ENCODE measurements at regions not wholly inside any gene's neighbourhood (a gene's known extent, or its start where the extent isn't known, plus 50 kb on each side); places are given as distances from the start of the nearest gene placed in this dataset.

DNA sequence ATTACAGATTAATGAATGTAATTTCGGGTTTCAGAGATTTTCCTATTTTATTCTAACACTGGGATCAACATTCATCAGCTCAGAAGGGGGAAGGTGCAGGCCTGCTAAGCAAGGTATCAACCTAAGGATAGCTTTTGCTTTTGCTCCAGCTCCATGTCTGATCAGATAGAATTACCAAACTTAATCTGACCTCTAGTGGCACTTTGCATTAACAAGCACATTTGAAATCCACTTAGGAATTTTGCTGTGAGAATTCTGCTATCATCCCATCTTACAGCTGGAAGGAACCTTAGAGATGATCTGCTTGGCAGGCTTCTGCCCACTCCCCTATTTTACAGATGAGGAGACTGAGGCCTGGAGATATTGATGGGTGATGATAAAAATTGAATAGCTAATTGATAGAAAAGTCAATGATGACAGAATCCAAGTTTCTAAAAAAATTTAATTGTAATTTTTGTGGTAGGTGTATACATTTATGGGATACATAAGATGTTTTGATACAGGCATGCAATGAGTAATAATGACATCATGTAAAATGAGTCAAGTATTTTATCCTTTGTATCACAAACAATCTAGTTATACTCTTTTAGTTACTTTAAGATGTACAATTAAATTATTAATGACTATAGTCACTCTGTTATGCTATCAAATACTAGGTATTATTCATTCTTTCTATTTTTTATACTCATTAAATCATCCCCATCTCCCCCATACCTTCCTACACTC is 209.2 kb upstream of the ZPLD1 start:
- no peak overlapping the region for H3K4me3 Mint-ChIP-seq
- DNase-seq (no peak), ATAC-seq (peak; percentile 47)
- H3K27me3 Mint-ChIP-seq = no peaks in the 10 kb centered on the region
- H3K27ac Mint-ChIP-seq = no peak overlapping the region
- no peaks in the 10 kb centered on the region for H3K9me3 Mint-ChIP-seq
- peaks cover 46% of the 10 kb centered on the region for H3K4me1 Mint-ChIP-seq

DNA sequence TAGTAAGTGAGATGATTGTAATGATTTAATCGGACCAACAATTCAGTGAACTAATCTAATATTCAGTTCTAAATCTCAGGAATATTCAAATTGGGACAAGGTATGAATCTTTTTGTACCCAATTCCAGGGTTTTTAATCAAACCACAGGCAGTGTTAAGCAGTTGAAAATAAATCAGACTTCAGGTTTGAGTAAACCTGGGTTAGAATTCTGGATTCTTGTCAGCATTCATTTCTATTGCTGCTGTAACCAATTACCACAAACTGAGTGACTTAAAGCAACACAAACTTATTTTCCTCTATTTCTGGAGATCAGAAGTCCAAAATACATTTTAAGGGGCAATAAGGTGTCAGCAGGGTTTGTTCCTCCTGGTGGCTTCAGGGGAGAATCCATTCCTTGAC is 208.4 kb upstream of the ZPLD1 start:
- ATAC-seq = no peak
- H3K9me3 Mint-ChIP-seq = no peaks in the 10 kb centered on the region

DNA sequence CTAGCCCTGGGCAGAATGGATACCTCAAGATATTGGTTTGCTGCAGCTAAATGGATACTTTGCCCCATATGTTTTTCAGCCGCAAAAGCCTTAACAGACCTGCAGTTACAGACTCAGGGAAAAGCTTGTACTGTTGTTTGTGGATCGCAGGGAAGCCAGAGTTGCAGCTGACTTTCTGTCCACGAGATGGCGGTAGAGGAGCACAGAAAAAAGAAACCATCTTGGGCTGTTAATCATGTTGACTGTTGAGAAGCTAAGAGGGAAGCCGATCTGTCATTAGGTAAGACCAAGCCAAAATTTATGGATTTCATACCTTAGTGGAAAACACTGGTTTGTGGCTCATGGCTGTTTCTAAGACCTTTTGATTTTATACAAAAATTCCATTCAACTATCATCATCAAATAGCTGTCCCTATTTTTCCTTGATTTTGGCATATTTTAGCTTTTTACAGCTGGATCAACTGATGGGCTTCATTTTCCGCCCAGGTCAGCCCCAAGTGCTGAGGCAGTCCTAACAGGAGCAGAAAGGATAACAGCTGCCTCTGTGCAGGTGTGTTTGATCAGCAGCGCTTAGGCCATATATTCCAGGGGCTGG is 205.7 kb upstream of the ZPLD1 start:
- ATAC-seq (peak; percentile 78), DNase-seq (peak; percentile 77 to 81)
- no peaks in the 10 kb centered on the region for H3K27me3 Mint-ChIP-seq
- no peak overlapping the region for H3K27ac Mint-ChIP-seq
- H3K9me3 Mint-ChIP-seq = no peaks in the 10 kb centered on the region
- H3K4me3 Mint-ChIP-seq = no peak overlapping the region
- peaks cover 22% of the 10 kb centered on the region for H3K4me1 Mint-ChIP-seq

More for the DNA sequence above, 208.4 kb upstream of the ZPLD1 start:
- H3K4me1 Mint-ChIP-seq = peaks cover 46% of the 10 kb centered on the region
- H3K27ac Mint-ChIP-seq = no peak overlapping the region
- no peak overlapping the region for H3K4me3 Mint-ChIP-seq
- no peaks in the 10 kb centered on the region for H3K27me3 Mint-ChIP-seq
- DNase-seq = no peak

DNA sequence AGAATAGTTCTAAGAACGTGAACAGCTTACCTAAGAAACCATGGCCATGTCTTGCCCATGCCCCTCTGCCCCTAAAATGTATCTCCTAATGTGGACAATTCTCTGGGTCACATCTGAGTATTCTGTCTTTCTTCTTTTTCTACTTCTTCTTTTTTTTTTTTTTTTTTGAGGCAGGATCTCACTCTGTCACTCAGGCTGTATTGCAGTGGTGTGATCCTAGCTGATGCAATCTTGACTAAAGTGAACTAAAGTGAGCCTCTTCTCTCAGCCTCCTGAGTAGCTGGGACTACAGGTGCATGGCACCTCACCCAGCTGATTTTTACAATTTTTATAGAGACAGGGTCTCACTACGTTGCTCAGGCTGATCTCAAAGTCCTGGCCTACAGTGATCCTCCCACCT is 204.8 kb upstream of the ZPLD1 start:
- Mint-ChIP-seq H3K27me3 (no peaks in the 10 kb centered on the region), H3K27ac (peak overlapping the region; percentile 1 to 66), H3K4me3 (no peak overlapping the region), H3K4me1 (peaks cover 15% of the 10 kb centered on the region), H3K9me3 (no peaks in the 10 kb centered on the region)
- DNase-seq = no peak
- ATAC-seq = peak; percentile 55

- DNase-seq = no peak
- Mint-ChIP-seq H3K4me1 (peaks cover 12% of the 10 kb centered on the region), H3K27ac (no peak overlapping the region), H3K4me3 (no peak overlapping the region), H3K27me3 (no peaks in the 10 kb centered on the region), H3K9me3 (no peaks in the 10 kb centered on the region)
- no peak for ATAC-seq
Observed at GRCh38 chr3:102233881-102234280, 200.9 kb upstream of the ZPLD1 start.

DNA sequence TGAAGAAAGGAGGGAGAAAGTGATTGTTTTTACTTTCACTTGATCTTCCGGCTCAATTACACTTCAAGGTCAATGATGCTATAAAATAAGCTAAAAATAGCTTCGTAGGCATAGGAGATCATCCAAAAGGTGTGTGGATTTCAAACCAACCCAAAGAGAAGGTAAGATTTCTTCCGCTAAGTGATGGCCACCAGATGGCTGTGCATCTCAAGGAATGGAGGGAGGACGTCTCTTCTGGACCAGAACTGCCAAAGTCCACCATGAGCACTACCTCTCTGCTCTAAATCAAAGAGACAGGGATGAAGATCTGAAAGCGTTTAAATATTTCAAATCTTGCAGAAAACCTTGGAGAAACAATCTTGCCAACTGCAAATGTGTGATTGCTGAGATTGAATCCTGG is 199.1 kb upstream of the ZPLD1 start:
- Mint-ChIP-seq H3K27me3 (no peaks in the 10 kb centered on the region), H3K4me3 (no peak overlapping the region), H3K4me1 (no peaks in the 10 kb centered on the region), H3K27ac (no peak overlapping the region), H3K9me3 (no peaks in the 10 kb centered on the region)
- ATAC-seq (peak; percentile 55), DNase-seq (peak in 1 of 2 donors; percentile 29)

GRCh38 chr3:102237181-102237580 is 197.6 kb upstream of the ZPLD1 start:
- no peaks in the 10 kb centered on the region for H3K9me3 Mint-ChIP-seq
- ATAC-seq (no peak), DNase-seq (no peak)
- H3K27ac Mint-ChIP-seq = no peak overlapping the region
- H3K4me1 Mint-ChIP-seq = no peaks in the 10 kb centered on the region
- no peak overlapping the region for H3K4me3 Mint-ChIP-seq
- H3K27me3 Mint-ChIP-seq = peaks cover 9% of the 10 kb centered on the region

GRCh38 chr3:102237838-102238237 is 197.0 kb upstream of the ZPLD1 start:
- Mint-ChIP-seq H3K4me1 (no peaks in the 10 kb centered on the region), H3K9me3 (no peaks in the 10 kb centered on the region), H3K4me3 (no peak overlapping the region), H3K27ac (no peak overlapping the region), H3K27me3 (peaks cover 9% of the 10 kb centered on the region)
- no peak for ATAC-seq
- DNase-seq = no peak

DNA sequence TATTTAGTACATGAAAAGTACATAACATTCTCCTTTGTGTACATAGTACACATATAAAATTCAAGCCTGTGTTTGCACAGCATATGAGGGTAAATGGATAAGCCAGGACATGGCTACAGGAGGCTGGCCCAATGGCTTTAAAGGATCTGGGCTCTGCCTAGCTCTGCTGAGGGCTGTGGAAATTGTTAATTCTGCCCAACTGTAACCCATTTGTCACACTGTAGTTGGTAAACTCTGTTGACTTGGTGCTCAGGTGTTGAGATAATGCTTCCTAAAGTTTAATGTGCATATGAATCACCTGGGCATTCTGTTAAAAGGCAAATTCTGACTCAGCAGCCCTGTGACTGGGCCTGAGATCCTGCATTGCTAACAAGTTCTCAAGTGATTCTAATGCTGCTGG is 196.5 kb upstream of the ZPLD1 start:
- H3K4me3 Mint-ChIP-seq = no peak overlapping the region
- ATAC-seq (no peak), DNase-seq (no peak)
- H3K27ac Mint-ChIP-seq = no peak overlapping the region
- no peaks in the 10 kb centered on the region for H3K4me1 Mint-ChIP-seq
- no peaks in the 10 kb centered on the region for H3K9me3 Mint-ChIP-seq
- H3K27me3 Mint-ChIP-seq = peaks cover 9% of the 10 kb centered on the region

DNA sequence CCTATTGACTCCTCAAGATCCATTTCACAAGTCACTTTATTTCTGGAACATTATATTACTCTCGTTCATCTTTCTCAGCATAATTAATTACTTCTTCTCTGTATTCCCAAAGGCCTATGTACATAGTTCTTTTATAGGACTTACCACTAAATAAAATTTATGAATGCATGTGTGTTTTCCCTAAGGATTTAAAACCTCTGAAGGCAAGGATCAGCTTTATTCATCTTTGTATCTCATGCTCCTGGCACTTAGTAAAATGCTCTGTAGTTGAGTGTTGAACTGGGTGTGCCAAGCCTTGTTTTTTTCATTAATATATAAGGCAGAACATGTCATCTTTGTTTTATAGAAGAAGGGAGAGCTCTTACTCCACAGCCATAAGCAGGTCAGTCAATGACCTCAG is 194.1 kb upstream of the ZPLD1 start:
- ATAC-seq (no peak), DNase-seq (no peak)
- no peak overlapping the region for H3K27ac Mint-ChIP-seq
- no peaks in the 10 kb centered on the region for H3K4me1 Mint-ChIP-seq
- H3K4me3 Mint-ChIP-seq = no peak overlapping the region
- peaks cover 9% of the 10 kb centered on the region for H3K27me3 Mint-ChIP-seq
- no peaks in the 10 kb centered on the region for H3K9me3 Mint-ChIP-seq

DNA sequence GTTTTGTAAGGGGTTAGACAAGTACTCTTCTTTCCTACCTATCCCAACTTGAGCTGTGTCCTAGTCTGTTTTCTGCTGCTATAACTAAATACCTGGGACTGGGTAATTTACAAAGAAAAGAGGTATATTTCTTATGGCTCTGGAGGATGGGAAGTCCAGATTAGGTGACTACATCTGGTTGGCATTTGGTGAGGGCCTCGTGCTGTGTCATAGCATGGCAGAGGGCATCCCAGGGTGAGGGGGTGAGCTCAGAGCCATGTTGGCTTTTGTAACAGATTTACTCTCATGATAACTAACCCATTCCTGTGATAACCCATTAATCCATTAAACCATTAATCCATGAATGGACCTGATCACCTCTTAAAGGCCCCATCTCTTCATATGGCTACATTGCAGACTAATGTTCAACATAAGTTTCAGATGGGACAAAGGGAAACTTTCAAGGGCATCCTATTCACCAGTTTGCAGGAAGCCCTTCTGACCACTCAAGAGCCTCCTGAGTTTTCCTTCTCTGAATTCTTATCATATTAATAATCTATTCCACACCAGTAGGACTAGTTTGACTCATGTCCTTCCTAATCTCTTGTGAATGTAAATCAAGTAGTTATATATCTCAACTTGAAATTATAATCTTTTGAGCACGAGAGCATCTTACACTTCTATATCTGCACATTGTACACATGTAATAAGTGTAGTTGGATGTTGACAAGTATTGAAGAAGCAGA is 185.7 kb upstream of the ZPLD1 start:
- Mint-ChIP-seq H3K9me3 (no peaks in the 10 kb centered on the region), H3K4me1 (no peaks in the 10 kb centered on the region), H3K4me3 (no peak overlapping the region), H3K27ac (peak overlapping the region in 1 of 2 donors; percentile 66), H3K27me3 (peaks cover 17% of the 10 kb centered on the region)
- DNase-seq (no peak), ATAC-seq (no peak)

GRCh38 chr3:102255736-102256135 is 179.1 kb upstream of the ZPLD1 start:
- H3K27me3 Mint-ChIP-seq = peaks cover 23% of the 10 kb centered on the region
- H3K27ac Mint-ChIP-seq = no peak overlapping the region
- DNase-seq = no peak
- H3K9me3 Mint-ChIP-seq = no peaks in the 10 kb centered on the region
- ATAC-seq = no peak
- no peaks in the 10 kb centered on the region for H3K4me1 Mint-ChIP-seq
- no peak overlapping the region for H3K4me3 Mint-ChIP-seq

GRCh38 chr3:102258666-102259227 is 176.1 kb upstream of the ZPLD1 start:
- Mint-ChIP-seq H3K27ac (no peak overlapping the region), H3K4me1 (no peaks in the 10 kb centered on the region), H3K27me3 (peaks cover 9% of the 10 kb centered on the region), H3K4me3 (no peak overlapping the region), H3K9me3 (no peaks in the 10 kb centered on the region)
- no peak for DNase-seq
- no peak for ATAC-seq

DNA sequence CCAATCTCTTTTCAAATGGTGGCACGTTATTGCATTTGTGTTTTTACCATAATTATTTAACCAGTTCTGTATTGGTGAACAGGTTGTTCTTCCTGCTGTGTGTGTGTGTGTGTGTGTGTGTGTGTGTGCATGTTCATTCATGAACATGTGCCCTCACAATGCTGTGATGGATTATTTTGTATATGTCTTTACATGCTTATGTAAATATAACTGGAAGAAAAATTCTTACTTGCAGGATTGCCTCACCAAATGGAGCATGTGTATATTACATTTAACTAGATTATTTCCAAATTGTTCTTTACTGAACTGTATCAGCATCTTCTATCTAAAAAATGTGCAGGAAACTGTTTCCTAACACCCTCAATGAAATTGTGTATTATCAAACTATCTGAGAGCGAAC is 175.2 kb upstream of the ZPLD1 start:
- Mint-ChIP-seq H3K27me3 (peaks cover under 1% of the 10 kb centered on the region), H3K27ac (no peak overlapping the region), H3K4me1 (no peaks in the 10 kb centered on the region), H3K9me3 (no peaks in the 10 kb centered on the region), H3K4me3 (no peak overlapping the region)
- ATAC-seq (no peak), DNase-seq (no peak)

DNA sequence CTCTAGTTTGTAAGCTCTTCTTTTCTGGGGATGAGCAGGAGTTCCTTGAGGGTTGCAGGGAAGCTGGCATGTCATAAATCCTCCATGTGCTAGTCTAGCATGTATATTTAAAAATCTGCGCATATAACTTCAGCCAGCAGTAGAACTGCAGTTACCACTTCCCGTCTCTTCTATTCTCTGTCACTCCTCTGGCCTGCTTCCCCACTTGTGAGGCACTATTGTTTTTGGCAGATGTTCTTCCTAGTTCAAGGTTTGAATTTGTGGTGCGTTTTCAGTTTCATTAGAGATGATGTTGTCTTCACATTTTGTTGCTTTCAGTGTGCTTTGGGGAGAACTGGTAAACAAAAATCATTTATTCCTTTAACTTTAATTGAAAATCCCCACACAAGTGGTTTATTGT is 169.1 kb upstream of the ZPLD1 start:
- no peaks in the 10 kb centered on the region for H3K9me3 Mint-ChIP-seq
- no peak overlapping the region for H3K27ac Mint-ChIP-seq
- no peaks in the 10 kb centered on the region for H3K27me3 Mint-ChIP-seq
- H3K4me3 Mint-ChIP-seq = no peak overlapping the region
- no peak for DNase-seq
- H3K4me1 Mint-ChIP-seq = no peaks in the 10 kb centered on the region
- ATAC-seq = no peak

GRCh38 chr3:102269406-102269805 is 165.4 kb upstream of the ZPLD1 start:
- DNase-seq (no peak), ATAC-seq (no peak)
- Mint-ChIP-seq H3K4me3 (no peak overlapping the region), H3K27ac (no peak overlapping the region), H3K27me3 (no peaks in the 10 kb centered on the region), H3K4me1 (no peaks in the 10 kb centered on the region), H3K9me3 (no peaks in the 10 kb centered on the region)
